IMR-90 (cell line): ENCODE measurements at regions not wholly inside any gene's neighbourhood (a gene's known extent, or its start where the extent isn't known, plus 50 kb on each side); places are given as distances from the start of the nearest gene placed in this dataset.

ENCODE experiments used
- ATAC-seq: fragments of 200-7000 bp; cut with Tn5 transposase; 2 replicates; pipeline ENCODE4 v1.9.1; 2020; ENCODE audit warnings: low read depth, mild to moderate bottlenecking, moderate library complexity
- BruUV-seq: library from RNA; stranded (reverse); fragments of 400-500 nt; replicated peaks from 2 replicates; lab custom pipeline; 2021; lab: Mats Ljungman, UMichigan
- CTCF ChIA-PET: fragments of 300-600 bp; formaldehyde crosslinking; extraction: SDS; loops from one replicate; lab custom pipeline; 2021; ENCODE audit warnings: antibody characterized with exemption; lab: Yijun Ruan, JAX
- POLR2A ChIA-PET: fragments of 300-600 bp; sonication (Branson Sonifier 250); formaldehyde crosslinking; loops from one replicate; lab custom pipeline; 2022; ENCODE audit warnings: antibody characterized with exemption; ENCODE audit not compliant: unreplicated experiment; lab: Charles Lee
- DNase-seq: peaks from one replicate; pipeline ENCODE4 v3.0.0; 2013
- H2AFZ ChIP-seq: replicated peaks from 2 replicates; pipeline ENCODE3; 2013; ENCODE audit warnings: low read length, mild to moderate bottlenecking; ENCODE audit not compliant: poor library complexity
- H2AK5ac ChIP-seq: 2 replicates; pipeline ENCODE4 v1.6.1; 2013; ENCODE audit warnings: low read depth, low read length, inconsistent platforms
- H2AK9ac ChIP-seq: replicated peaks from 2 replicates; pipeline ENCODE3; 2013; ENCODE audit warnings: mild to moderate bottlenecking, low read depth, low read length, moderate library complexity; ENCODE audit not compliant: poor library complexity
- H2BK120ac ChIP-seq: 2 replicates; pipeline ENCODE4 v1.6.1; 2013; ENCODE audit warnings: low read depth, low read length, inconsistent platforms
- H2BK15ac ChIP-seq: 3 replicates; pipeline ENCODE4 v1.6.1; 2013; ENCODE audit warnings: low read depth, low read length, inconsistent platforms
- H2BK20ac ChIP-seq: 2 replicates; pipeline ENCODE4 v1.6.1; 2013; ENCODE audit warnings: low read depth, mild to moderate bottlenecking, inconsistent platforms, low read length, moderate library complexity
- H2BK5ac ChIP-seq: 2 replicates; pipeline ENCODE4 v1.6.1; 2013; ENCODE audit warnings: mild to moderate bottlenecking, low read depth, low read length, inconsistent platforms; ENCODE audit not compliant: poor library complexity, severe bottlenecking
- H3K14ac ChIP-seq: replicated peaks from 2 replicates; pipeline ENCODE4 v1.6.1; 2013; ENCODE audit warnings: low read depth, low read length, inconsistent platforms
- H3K18ac ChIP-seq: 2 replicates; pipeline ENCODE4 v1.6.1; 2013; ENCODE audit warnings: low read depth, low read length, control low read depth
- H3K23ac ChIP-seq: 2 replicates; pipeline ENCODE4 v1.6.1; 2013; ENCODE audit warnings: low read depth, low read length, inconsistent platforms
- H3K27ac ChIP-seq: 2 replicates; pipeline ENCODE4 v1.5.1; 2013; ENCODE audit warnings: mild to moderate bottlenecking, control low read depth, low read length; ENCODE audit not compliant: insufficient read depth
- H3K27me3 ChIP-seq: 2 replicates; pipeline ENCODE4 v1.6.1; 2013; ENCODE audit warnings: low read length; ENCODE audit not compliant: control insufficient read depth, insufficient read depth
- H3K36me3 ChIP-seq: 2 replicates; pipeline ENCODE4 v1.6.1; 2013; ENCODE audit warnings: low read length, mixed read lengths; ENCODE audit not compliant: control insufficient read depth, insufficient read depth
- H3K4ac ChIP-seq: 2 replicates; pipeline ENCODE4 v1.6.1; 2013; ENCODE audit warnings: low read depth, low read length, inconsistent platforms
- H3K4me1 ChIP-seq: 2 replicates; pipeline ENCODE4 v1.6.1; 2013; ENCODE audit warnings: low read length, mixed read lengths; ENCODE audit not compliant: control insufficient read depth, insufficient read depth
- H3K4me2 ChIP-seq: 2 replicates; pipeline ENCODE4 v1.6.1; 2013; ENCODE audit warnings: low read depth, mild to moderate bottlenecking, control low read depth, low read length, moderate library complexity
- H3K4me3 ChIP-seq: 2 replicates; pipeline ENCODE4 v1.5.1; 2013; ENCODE audit warnings: low read depth, mild to moderate bottlenecking, control low read depth, low read length, moderate library complexity; ENCODE audit not compliant: insufficient read depth
- H3K56ac ChIP-seq: 2 replicates; pipeline ENCODE4 v1.6.1; 2013; ENCODE audit warnings: low read length, inconsistent platforms; ENCODE audit not compliant: insufficient read depth; ENCODE audit errors: extremely low read depth
- H3K79me1 ChIP-seq, 2 experiments: 2 replicates each; pipeline ENCODE4 v1.6.1; 2013; ENCODE audit warnings: low read length in 2 of 2, inconsistent platforms in 1 of 2, low read depth in 1 of 2
- H3K9ac ChIP-seq: 2 replicates; pipeline ENCODE4 v1.6.1; 2013; ENCODE audit warnings: low read depth, low read length, control low read depth
- H3K9me1 ChIP-seq: 2 replicates; pipeline ENCODE4 v1.6.1; 2013; ENCODE audit warnings: low read length, inconsistent platforms; ENCODE audit not compliant: insufficient read depth
- H3K9me3 ChIP-seq: 2 replicates; pipeline ENCODE4 v1.6.1; 2013; ENCODE audit warnings: low read length; ENCODE audit not compliant: control insufficient read depth, insufficient read depth
- H4K20me1 ChIP-seq: 2 replicates; pipeline ENCODE4 v1.6.1; 2013; ENCODE audit warnings: low read length, inconsistent platforms; ENCODE audit not compliant: insufficient read depth
- H4K5ac ChIP-seq: 2 replicates; pipeline ENCODE4 v1.6.1; 2013; ENCODE audit warnings: mild to moderate bottlenecking, low read depth, low read length, control low read depth
- H4K8ac ChIP-seq, 2 experiments: 2 replicates each; pipeline ENCODE4 v1.6.1; 2013; ENCODE audit warnings: low read depth in 2 of 2, low read length in 2 of 2, control low read depth in 1 of 2, inconsistent platforms in 1 of 2
- H4K91ac ChIP-seq: 2 replicates; pipeline ENCODE4 v1.6.1; 2013; ENCODE audit warnings: low read depth, low read length, inconsistent platforms; ENCODE audit not compliant: insufficient read depth
- BHLHE40 ChIP-seq: fragments of 150-350 bp; IDR thresholded peaks from 2 replicates; pipeline ENCODE4 v1.6.1; 2016; ENCODE audit warnings: mild to moderate bottlenecking, low read depth, low read length
- CHD1 ChIP-seq: IDR thresholded peaks from 2 replicates; pipeline ENCODE4 v1.6.1; 2012; ENCODE audit warnings: low read depth, low read length, improper control_type of control experiment
- ELK1 ChIP-seq: fragments of 150-350 bp; IDR thresholded peaks from 2 replicates; pipeline ENCODE4 v1.6.1; 2016; ENCODE audit warnings: low read depth, mild to moderate bottlenecking, low read length, moderate library complexity, borderline replicate concordance
- NFE2L2 ChIP-seq: fragments of 150-350 bp; IDR thresholded peaks from 2 replicates; pipeline ENCODE4 v1.6.1; 2016; ENCODE audit warnings: low read depth, mild to moderate bottlenecking, low read length
- POLR2A ChIP-seq: IDR thresholded peaks from 2 replicates; pipeline ENCODE4 v1.6.1; 2012; ENCODE audit warnings: mild to moderate bottlenecking, low read depth, low read length
- RAD21 ChIP-seq: IDR thresholded peaks from 2 replicates; pipeline ENCODE4 v1.6.1; 2012; ENCODE audit warnings: low read length, improper control_type of control experiment
- WGBS, 2 experiments: methylation state at CpG; one replicate each; pipeline versions ENCODE4 v1.1.5 to v1.1.7; 2013; ENCODE audit warnings: missing lambda C conversion rate in 2 of 2; ENCODE audit not compliant: insufficient read length in 1 of 2; ENCODE audit errors: extremely low coverage in 2 of 2; 5-methylcytosine and 5-hydroxymethylcytosine counted together
- dilution Hi-C: fragments of 300-500 bp; cut with HindIII; formaldehyde crosslinking; loops from one replicate; pipeline ENCODE4 v1.14.3; 2018; ENCODE audit warnings: low sequenced_read_pairs; ENCODE audit not compliant: unreplicated experiment
- in situ Hi-C: fragments of 300-500 bp; cut with MboI; formaldehyde crosslinking; loops from 3 replicates; pipeline ENCODE4 v1.14.3; 2019; ENCODE audit warnings: low sequenced_read_pairs, inconsistent platforms, mixed read lengths
- intact Hi-C: fragments of 100-400 bp; cut with micrococcal nuclease; formaldehyde crosslinking; loops from 2 replicates; pipeline ENCODE4 v1.10.0; 2022
- TF ChIP-seq, protein P1 (sequence below): fragments of 150-350 bp; IDR thresholded peaks from 2 replicates; pipeline ENCODE4 v1.6.1; 2017; ENCODE audit warnings: mild to moderate bottlenecking, antibody characterized with exemption, low read length, low read depth
- TF ChIP-seq, protein P2 (sequence below): conservative IDR thresholded peaks from 2 replicates; pipeline ENCODE4 v1.5.1; 2012; ENCODE audit warnings: mild to moderate bottlenecking, low read depth, low read length, improper control_type of control experiment

DNA sequence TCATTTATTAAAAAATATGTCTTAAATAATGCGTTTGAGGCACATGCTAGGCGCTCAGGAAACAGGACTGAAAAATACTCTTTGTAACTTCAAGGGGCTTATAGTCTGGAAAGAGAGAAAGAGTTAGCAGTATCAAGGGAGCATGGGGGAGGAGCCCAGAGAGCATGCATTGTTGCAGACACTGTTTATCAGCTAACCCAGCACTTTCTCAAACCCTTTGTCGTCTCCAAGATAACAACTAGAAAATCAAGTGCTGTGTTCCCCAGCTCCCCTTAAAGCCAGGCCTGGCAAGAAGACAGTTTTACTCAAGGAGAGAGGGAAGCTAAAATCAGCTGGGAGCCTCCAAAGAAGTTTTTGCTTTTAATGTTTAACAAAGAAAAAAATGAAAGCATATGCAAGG lies 98.4 kb downstream of the PERP start:
- DNase-seq (no peak), ATAC-seq (no peak)
- Histone ChIP-seq H2BK5ac (no peak overlapping the region), H3K9me3 (no peaks in the 10 kb centered on the region), H2BK20ac (no peak overlapping the region), H3K14ac (no peak overlapping the region), H2BK15ac (no peak overlapping the region), H2AK5ac (no peak overlapping the region), H3K23ac (no peak overlapping the region), H4K8ac (no peak overlapping the region), H3K27ac (no peak overlapping the region), H3K27me3 (peaks cover 2% of the 10 kb centered on the region; the same call in 1 of the 2 replicates), H4K20me1 (no peaks in the 10 kb centered on the region), H3K4me3 (no peak overlapping the region), H3K79me1 (no peaks in the 10 kb centered on the region), H3K9ac (no peak overlapping the region), H2BK120ac (no peak overlapping the region), H3K36me3 (no peaks in the 10 kb centered on the region), H3K9me1 (no peaks in the 10 kb centered on the region), H3K18ac (no peak overlapping the region), H2AK9ac (no peak overlapping the region), H2AFZ (no peak overlapping the region), H4K5ac (no peak overlapping the region), H3K4me2 (no peak overlapping the region), H3K56ac (no peak overlapping the region), H3K4me1 (no peaks in the 10 kb centered on the region), H4K91ac (no peak overlapping the region), H3K4ac (no peak overlapping the region)
- dilution Hi-C loops (no loop called here), intact Hi-C loops (loop anchor here (10.0 kb wide), 1 partner anchor 496 kb away; no protein-coding TSS in a partner anchor), in situ Hi-C loops (no loop called here)
- no TSS peak for BruUV-seq
- no CpG with 5 or more reads among the region's 3 CpGs for WGBS, 2 experiments
- CTCF ChIA-PET: no interaction called here
- POLR2A ChIA-PET: no interaction called here
- TF ChIP-seq, protein P1, sequence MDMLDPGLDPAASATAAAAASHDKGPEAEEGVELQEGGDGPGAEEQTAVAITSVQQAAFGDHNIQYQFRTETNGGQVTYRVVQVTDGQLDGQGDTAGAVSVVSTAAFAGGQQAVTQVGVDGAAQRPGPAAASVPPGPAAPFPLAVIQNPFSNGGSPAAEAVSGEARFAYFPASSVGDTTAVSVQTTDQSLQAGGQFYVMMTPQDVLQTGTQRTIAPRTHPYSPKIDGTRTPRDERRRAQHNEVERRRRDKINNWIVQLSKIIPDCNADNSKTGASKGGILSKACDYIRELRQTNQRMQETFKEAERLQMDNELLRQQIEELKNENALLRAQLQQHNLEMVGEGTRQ: no peak
- TF ChIP-seq, protein P2, sequence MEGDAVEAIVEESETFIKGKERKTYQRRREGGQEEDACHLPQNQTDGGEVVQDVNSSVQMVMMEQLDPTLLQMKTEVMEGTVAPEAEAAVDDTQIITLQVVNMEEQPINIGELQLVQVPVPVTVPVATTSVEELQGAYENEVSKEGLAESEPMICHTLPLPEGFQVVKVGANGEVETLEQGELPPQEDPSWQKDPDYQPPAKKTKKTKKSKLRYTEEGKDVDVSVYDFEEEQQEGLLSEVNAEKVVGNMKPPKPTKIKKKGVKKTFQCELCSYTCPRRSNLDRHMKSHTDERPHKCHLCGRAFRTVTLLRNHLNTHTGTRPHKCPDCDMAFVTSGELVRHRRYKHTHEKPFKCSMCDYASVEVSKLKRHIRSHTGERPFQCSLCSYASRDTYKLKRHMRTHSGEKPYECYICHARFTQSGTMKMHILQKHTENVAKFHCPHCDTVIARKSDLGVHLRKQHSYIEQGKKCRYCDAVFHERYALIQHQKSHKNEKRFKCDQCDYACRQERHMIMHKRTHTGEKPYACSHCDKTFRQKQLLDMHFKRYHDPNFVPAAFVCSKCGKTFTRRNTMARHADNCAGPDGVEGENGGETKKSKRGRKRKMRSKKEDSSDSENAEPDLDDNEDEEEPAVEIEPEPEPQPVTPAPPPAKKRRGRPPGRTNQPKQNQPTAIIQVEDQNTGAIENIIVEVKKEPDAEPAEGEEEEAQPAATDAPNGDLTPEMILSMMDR: no peak
- no peak for TF ChIP-seq ELK1
- TF ChIP-seq BHLHE40: no peak
- no peak for TF ChIP-seq CHD1
- TF ChIP-seq POLR2A: no peak
- no peak for TF ChIP-seq NFE2L2
- no peak for TF ChIP-seq RAD21
